NCI-H226 (cell line): ENCODE measurements at regions not wholly inside any gene's neighbourhood (a gene's known extent, or its start where the extent isn't known, plus 50 kb on each side); places are given as distances from the start of the nearest gene placed in this dataset.
"Not testable (repeated sequence)": the region's sequence is repeated elsewhere in the genome, so short reads cannot be mapped to it uniquely, and the experiment has no call there.

Source experiments
- DNase-seq: peaks from one replicate; pipeline ENCODE4 v3.0.0-alpha.2; 2015

DNA sequence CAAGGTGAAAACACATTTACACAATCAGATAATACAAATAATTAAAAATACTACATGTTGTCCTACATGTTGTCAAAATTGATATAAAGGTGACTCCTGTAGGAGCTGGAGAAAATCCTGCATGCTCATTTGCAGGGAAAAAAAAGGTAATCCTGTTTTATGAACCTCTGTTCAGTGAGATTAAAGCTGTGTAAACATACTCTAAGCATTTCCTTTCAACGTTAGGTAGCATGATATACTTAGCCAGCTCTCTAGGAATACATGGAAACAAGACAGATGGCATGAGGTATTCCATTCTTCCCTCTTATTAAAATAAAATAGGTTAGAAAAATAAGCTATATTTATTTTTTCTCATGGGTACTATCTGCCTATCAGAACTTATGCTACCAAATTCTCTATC is 635.7 kb upstream of the FLRT2 start:
- DNase-seq = no peak

- no peak for DNase-seq
Observed at GRCh38 chr14:84922370-84922769, 607.6 kb upstream of the FLRT2 start.

- DNase-seq = no peak
Observed at GRCh38 chr14:84926656-84927055, 603.3 kb upstream of the FLRT2 start.

GRCh38 chr14:84927096-84927827 is 602.7 kb upstream of the FLRT2 start:
- no peak for DNase-seq

DNA sequence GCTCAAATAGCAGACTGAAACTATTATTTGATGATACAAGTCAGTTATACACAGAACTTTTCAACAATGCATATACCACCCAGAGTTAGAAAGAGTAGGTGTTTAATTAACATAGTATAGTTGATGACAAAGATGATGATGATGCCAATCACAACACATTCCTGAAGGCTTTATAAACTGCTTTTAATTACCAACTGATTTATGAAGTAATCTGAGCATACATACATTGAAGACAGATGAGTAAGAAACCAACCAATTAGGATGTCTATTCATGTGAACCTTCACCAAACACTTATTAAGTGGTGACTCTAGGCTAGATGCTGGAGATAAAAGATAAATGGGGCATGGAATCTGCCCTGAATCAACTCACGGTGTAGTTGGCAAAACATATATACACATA is 600.9 kb upstream of the FLRT2 start:
- no peak for DNase-seq

DNA sequence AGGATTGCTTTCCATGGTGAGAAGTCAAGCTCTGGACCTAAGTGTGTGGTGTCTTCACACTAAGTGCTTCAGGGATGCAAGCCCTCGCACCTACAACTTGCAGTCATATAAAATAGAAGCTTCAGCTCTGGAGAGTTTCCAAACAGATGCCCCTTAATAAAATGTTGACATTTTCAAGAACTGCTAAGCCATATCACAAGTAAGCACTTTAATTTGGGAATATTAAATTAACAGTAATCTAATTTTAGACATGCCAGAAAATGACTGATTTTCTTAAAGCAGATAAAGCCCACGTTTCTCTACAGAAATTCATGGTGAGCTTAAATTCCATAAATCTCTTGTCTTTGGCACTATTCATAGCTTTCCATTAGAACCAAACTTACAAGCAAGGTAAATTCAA is 600.1 kb upstream of the FLRT2 start:
- DNase-seq = no peak

DNA sequence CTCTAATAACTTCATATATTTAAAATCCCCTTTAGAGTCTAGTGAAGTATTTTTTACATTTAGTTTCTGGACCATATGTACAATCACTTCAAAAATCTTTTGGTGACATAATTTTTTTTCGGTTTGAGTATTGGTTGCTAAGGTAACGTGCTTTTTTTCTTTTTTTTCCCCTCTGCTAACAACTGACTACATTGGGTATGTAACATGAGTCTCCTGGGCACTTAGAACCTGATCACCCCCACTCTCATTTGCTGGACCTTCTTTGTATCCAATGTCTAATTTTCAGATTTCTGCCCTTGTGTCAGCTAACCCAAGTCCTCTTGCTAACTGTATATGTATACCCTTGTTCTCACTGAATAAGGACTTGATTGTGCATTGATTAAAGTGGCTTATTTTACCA is 592.9 kb upstream of the FLRT2 start:
- DNase-seq = no peak

- DNase-seq = no peak
Observed at GRCh38 chr14:84937449-84937848, 592.5 kb upstream of the FLRT2 start.

DNA sequence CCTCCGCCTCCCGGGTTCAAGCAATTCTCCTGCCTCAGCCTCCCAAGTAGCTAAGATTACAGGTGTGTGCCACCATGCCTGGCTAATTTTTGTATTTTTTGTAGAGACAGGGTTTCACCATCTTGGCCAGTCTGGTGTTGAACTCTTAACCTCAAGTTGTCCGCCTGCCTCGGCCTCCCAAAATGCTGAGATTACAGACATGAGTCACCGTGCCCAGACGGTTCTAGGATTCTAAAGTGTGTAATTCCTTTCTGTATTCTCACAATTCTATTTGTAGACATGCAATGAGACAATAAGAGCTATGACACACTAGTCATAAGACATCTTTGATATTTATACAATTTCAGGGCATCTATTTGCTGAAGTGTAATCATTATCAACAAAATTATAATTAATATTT is 585.0 kb upstream of the FLRT2 start:
- not testable (repeated sequence) for DNase-seq

DNA sequence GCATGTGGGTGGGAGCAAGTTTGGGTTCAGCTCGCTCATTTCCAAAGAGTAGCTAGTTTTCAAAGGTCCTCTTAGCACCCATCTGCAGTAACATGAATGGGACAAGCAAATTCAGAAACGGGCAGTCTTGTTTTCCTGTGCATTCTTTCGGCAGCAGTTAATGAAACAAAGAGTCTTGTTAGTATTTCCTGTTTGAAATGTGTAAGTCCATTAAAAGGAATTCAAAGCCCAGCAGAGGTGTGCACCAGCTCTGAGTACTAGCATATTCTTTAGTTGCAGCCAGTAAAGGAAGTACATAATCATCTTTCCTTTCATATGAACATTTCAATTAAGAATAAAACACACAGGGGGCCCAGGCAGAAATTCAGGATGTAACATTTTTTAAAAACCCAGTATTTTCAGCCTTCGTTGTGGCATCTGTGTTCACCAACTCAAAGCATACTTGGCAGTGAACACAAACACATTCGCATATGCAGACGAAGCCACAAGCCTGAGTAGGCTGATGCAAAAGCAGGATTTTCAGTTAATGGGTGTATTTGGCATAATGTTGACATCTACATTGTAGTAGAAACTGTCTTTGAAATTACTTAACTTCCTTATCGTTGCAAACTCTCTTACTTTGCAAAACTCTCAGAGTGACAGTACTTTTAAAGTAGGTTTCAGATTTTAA is 570.0 kb upstream of the FLRT2 start:
- DNase-seq = no peak

DNA sequence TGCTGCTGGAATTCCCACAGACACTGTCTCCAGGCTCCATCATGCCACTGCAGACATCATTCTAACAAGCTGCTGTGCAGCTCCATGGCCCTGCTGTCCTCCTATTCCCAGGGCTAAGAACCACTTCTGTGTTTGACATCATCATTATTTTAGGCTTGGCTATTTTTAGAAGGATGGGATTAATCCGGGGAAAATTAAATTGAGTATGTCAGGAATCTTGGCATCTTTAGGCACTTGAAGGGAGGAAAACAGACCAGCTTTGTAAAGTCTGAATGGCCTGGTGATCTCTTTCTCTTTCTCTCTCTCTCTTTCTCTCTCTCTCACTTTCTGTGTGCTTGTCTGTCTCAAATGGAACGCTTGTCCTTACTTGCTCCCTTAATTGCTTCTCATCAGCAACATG is 568.3 kb upstream of the FLRT2 start:
- DNase-seq = no peak

DNA sequence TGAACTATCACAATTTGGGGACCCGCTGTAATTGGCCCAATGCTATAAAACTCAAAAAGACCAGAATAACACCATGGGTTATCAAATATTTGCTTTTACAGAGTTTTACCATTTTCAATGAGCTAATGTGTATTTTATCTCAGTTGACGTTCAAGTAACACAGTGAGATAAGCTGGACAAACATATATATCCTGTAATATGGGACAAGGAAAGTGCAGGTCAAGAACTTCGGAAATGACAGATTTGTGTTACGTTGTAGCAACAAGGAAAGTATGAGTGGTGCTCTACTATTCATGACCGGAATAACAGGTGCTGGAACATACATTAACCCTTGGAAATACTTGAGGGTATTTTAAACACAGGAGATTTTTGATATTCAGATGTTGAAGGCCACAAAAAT is 566.4 kb upstream of the FLRT2 start:
- no peak for DNase-seq

DNA sequence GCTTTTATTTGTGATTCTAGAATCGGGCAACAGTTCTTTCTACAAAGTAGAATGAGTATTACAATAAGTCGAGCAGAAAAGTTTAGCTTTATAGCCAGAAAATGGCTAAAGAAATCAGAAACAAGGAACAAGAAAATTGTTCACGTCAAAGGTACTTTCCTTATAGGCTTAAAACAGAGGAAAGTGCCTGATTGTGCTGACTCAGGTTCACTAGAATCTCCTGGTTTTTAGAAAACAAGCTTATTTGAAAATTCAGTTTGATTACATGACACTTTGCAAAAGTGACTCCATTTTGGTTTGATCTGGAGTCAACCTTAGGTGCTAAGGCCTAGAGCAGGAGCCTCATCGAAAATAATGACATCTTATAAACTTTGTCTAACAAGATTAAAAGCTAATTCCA is 564.7 kb upstream of the FLRT2 start:
- DNase-seq = no peak

DNA sequence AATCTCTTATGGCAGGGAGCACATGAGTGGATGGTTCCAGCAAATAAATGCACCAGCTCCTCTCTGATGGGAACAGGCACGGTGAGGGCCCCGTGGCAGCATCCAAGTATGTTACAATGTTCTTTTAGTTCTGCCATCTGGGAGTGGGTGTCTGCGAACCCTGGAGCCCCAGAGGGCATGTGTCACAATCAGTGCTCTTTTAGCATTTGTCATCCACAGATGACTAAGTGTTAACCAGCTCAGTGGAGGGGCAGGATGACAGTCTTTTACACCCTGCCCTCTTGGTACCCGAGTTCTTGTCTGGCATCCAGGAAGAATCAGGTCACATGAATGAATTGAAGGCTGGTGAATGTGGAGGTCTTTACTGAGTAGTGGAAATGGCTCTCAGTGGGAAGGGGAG is 560.4 kb upstream of the FLRT2 start:
- no peak for DNase-seq

DNA sequence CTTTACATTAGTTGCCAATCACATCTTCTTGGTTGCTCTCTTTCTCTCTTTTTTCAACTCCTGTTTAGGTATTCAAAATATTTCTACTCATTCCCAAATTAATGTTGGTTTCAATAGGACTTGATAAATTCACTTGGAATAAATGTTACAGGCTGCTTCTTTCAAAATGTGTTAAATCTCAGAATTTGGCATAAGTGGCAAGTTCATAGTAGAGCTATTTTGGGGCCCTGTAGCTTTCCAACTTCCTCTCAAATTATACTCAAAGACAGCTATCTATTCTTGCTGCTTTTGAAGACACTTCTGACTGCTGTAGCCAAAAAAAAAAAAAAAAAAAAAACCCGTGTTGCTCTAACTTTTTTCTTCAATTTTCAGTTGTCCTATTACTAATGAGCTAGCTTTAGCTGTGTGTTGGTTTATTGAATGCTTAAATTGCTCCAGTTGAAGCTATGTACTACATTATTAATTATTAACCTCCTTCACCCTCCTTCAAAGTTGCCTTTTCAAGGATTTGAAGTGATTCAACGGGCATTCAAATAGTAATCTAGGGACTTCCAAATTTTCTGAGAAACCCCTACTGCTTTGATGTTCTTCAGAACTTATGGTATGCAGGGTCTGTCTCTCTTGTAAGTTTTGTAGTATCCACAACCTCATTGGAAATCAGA is 554.6 kb upstream of the FLRT2 start:
- DNase-seq = no peak

DNA sequence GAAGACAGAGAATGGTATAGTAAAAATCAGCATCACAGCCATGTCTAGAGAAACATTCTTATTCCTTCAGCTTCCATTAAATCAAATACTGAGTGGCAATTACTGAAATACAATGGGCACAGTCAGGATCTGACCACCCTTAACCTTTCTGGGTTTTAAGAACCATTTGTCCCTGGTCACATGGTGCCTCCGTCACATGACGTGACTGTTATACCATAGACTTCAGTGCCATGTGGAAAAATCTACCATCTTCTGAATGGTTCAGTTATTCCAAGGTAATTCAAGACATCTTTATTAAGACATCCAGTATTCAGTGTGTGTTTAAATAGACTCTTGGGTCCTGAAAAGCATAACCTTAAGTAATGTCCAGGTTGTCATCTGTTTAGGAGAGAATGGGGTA is 553.1 kb upstream of the FLRT2 start:
- DNase-seq = no peak

DNA sequence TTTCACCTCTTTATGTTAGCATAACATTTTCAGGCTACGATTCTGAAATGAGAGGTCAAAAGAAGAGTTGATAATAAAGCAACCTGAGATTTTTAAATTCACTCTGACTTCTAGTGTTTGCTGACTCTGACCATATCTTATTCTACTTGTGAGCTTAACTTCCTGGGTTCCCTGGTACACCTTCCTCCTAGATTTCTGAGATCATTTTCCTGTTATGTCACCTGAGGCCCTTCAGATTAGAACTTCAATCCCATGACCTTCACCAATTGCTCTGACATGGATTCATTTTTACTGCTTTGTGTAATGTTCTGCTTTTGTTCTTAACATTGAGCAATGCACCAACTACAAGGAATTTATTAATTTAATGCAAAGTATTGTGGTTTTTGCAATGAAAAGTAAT is 542.9 kb upstream of the FLRT2 start:
- no peak for DNase-seq

GRCh38 chr14:84988357-84988756 is 541.6 kb upstream of the FLRT2 start:
- DNase-seq = no peak

- DNase-seq = no peak
Observed at GRCh38 chr14:84991021-84991420, 538.9 kb upstream of the FLRT2 start.

GRCh38 chr14:84998216-84998615 is 531.7 kb upstream of the FLRT2 start:
- DNase-seq = no peak

GRCh38 chr14:85002846-85003245 is 527.1 kb upstream of the FLRT2 start:
- no peak for DNase-seq

DNA sequence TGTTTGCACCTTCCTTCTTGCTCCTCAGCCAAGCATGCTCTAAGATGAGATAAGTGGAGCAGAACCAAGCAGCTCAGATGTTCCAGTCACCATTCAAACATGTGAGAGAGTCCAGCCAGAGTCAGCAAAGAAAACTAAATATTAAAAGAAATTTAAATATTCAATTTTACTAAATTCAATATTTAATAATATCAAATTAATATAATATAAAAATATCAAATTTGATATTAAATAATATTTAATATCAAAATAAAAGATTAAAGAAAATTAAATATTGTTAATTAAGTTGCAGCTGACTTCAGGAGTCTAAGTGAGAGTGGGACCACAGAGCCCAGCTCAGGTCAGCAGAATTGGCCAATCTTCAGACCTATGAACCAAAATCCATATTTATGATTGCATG is 526.1 kb upstream of the FLRT2 start:
- no peak for DNase-seq

- no peak for DNase-seq
Observed at GRCh38 chr14:85009506-85009905, 520.4 kb upstream of the FLRT2 start.

DNA sequence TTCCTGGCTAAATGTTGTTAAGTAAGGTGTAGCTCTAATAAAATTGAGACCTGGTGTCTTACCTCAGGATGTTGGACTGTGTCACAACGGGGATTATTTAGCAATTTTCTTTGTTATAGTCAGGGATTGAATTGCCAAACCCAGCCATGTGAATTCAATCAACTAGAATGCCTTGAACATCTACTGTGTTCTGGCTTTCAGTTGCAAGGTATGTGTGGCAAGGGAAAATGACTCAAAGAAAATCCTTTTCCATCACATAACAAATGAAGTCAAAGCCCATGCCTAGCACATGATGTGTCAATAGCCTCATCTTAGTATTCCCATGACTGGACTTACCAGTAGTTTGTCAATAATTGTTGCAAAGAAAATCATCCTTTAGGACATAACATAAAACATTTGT is 519.8 kb upstream of the FLRT2 start:
- DNase-seq = no peak
